Suprapubic skin (tissue), 4 donors: ENCODE measurements at regions not wholly inside any gene's neighbourhood (a gene's known extent, or its start where the extent isn't known, plus 50 kb on each side); places are given as distances from the start of the nearest gene placed in this dataset.

ENCODE experiments used
- DNase-seq, 2 donors: peaks; one replicate each; pipeline ENCODE4 v3.0.0-alpha.2; 2019; ENCODE audit warnings: low spot score in 2 of 2
- H3K27ac ChIP-seq: fragments of 200-600 bp; sonication (generic); one replicate; pipeline ENCODE4 v1.5.1; 2019
- H3K27me3 ChIP-seq: fragments of 200-600 bp; sonication (generic); one replicate; pipeline ENCODE4 v1.5.1; 2019
- H3K36me3 ChIP-seq: fragments of 200-600 bp; sonication (generic); one replicate; pipeline ENCODE4 v1.5.1; 2019
- H3K4me1 ChIP-seq: fragments of 200-600 bp; sonication (generic); one replicate; pipeline ENCODE4 v1.5.1; 2019
- H3K4me3 ChIP-seq: fragments of 200-600 bp; sonication (generic); one replicate; pipeline ENCODE4 v1.5.1; 2019; ENCODE audit warnings: mild to moderate bottlenecking
- H3K9me3 ChIP-seq: fragments of 200-600 bp; sonication (generic); one replicate; pipeline ENCODE4 v1.5.1; 2019
- CTCF ChIP-seq, 2 donors: fragments of 200-600 bp in 1 of 2; fragments of 450-650 bp in 1 of 2; sonication (generic) in 1 of 2; IDR thresholded peaks; one replicate each; pipeline ENCODE4 v1.5.1; 2016 to 2019; ENCODE audit warnings: antibody characterized with exemption in 2 of 2, mild to moderate bottlenecking in 1 of 2, moderate library complexity in 1 of 2
- EP300 ChIP-seq: sonication (generic); formaldehyde crosslinking; IDR thresholded peaks from one replicate; pipeline ENCODE4 v1.6.1; 2017; ENCODE audit warnings: antibody characterized with exemption
- POLR2A ChIP-seq, 2 donors: fragments of 450-650 bp; IDR thresholded peaks; one replicate each; pipeline ENCODE4 v1.6.1; 2017; ENCODE audit warnings: antibody characterized with exemption in 2 of 2, mild to moderate bottlenecking in 2 of 2, moderate library complexity in 2 of 2
- POLR2AphosphoS5 ChIP-seq, 3 donors: sonication (generic); formaldehyde crosslinking; IDR thresholded peaks; one replicate each; pipeline ENCODE4 v1.6.1; 2017; ENCODE audit warnings: antibody characterized with exemption in 3 of 3
- WGBS: methylation state at CpG from one replicate; pipeline ENCODE4 v1.1.5; 2018; 5-methylcytosine and 5-hydroxymethylcytosine counted together

GRCh38 chr4:136281889-136282288 lies 1250.4 kb downstream of the PCDH18 start:
- DNase-seq = no peak
- no peak for TF ChIP-seq POLR2A (IDR thresholded peaks at IDR 0.05)
- TF ChIP-seq EP300 = no peak
- TF ChIP-seq CTCF (IDR thresholded peaks at IDR 0.05) = no peak
- TF ChIP-seq POLR2AphosphoS5 (IDR thresholded peaks at IDR 0.05) = no peak
- 65% methylated on average over 1 of the region's 1 CpG for WGBS
- Histone ChIP-seq H3K9me3 (no peaks in the 10 kb centered on the region), H3K27me3 (no peaks in the 10 kb centered on the region), H3K27ac (no peak overlapping the region), H3K4me3 (no peak overlapping the region), H3K36me3 (no peaks in the 10 kb centered on the region), H3K4me1 (no peaks in the 10 kb centered on the region)

GRCh38 chr4:136281307-136281706 lies 1251.0 kb downstream of the PCDH18 start:
- Histone ChIP-seq H3K9me3 (no peaks in the 10 kb centered on the region), H3K36me3 (no peaks in the 10 kb centered on the region), H3K4me1 (no peaks in the 10 kb centered on the region), H3K4me3 (no peak overlapping the region), H3K27ac (no peak overlapping the region), H3K27me3 (no peaks in the 10 kb centered on the region)
- no peak for TF ChIP-seq CTCF (IDR thresholded peaks at IDR 0.05)
- TF ChIP-seq POLR2AphosphoS5 (IDR thresholded peaks at IDR 0.05) = no peak
- no peak for TF ChIP-seq POLR2A (IDR thresholded peaks at IDR 0.05)
- no peak for TF ChIP-seq EP300
- 66% methylated on average over 6 of the region's 6 CpGs for WGBS
- DNase-seq = no peak

GRCh38 chr4:136277741-136278140 lies 1254.6 kb downstream of the PCDH18 start:
- Histone ChIP-seq H3K27ac (no peak overlapping the region), H3K9me3 (no peaks in the 10 kb centered on the region), H3K4me3 (no peak overlapping the region), H3K36me3 (no peaks in the 10 kb centered on the region), H3K4me1 (no peaks in the 10 kb centered on the region), H3K27me3 (no peaks in the 10 kb centered on the region)
- WGBS = 18% methylated on average over 2 of the region's 2 CpGs
- TF ChIP-seq CTCF (IDR thresholded peaks at IDR 0.05) (no peak), POLR2A (IDR thresholded peaks at IDR 0.05) (no peak), EP300 (no peak), POLR2AphosphoS5 (IDR thresholded peaks at IDR 0.05) (no peak)
- DNase-seq = no peak

GRCh38 chr4:136246876-136247275 lies 1285.4 kb downstream of the PCDH18 start:
- Histone ChIP-seq H3K27me3 (no peaks in the 10 kb centered on the region), H3K27ac (no peak overlapping the region), H3K36me3 (no peaks in the 10 kb centered on the region), H3K9me3 (no peaks in the 10 kb centered on the region), H3K4me3 (no peak overlapping the region), H3K4me1 (no peaks in the 10 kb centered on the region)
- no peak for DNase-seq
- no peak for TF ChIP-seq POLR2AphosphoS5 (IDR thresholded peaks at IDR 0.05)
- no peak for TF ChIP-seq CTCF (IDR thresholded peaks at IDR 0.05)
- no peak for TF ChIP-seq POLR2A (IDR thresholded peaks at IDR 0.05)
- TF ChIP-seq EP300 = no peak
- WGBS = 47% methylated on average over 2 of the region's 2 CpGs

GRCh38 chr4:136241221-136241986 lies 1290.9 kb downstream of the PCDH18 start:
- no peak for DNase-seq
- no peaks in the 10 kb centered on the region for H3K27me3 ChIP-seq
- no peak overlapping the region for H3K4me3 ChIP-seq
- 66% methylated on average over 7 of the region's 7 CpGs for WGBS
- TF ChIP-seq EP300 (no peak), CTCF (IDR thresholded peaks at IDR 0.05) (no peak), POLR2A (IDR thresholded peaks at IDR 0.05) (no peak), POLR2AphosphoS5 (IDR thresholded peaks at IDR 0.05) (no peak)
- no peaks in the 10 kb centered on the region for H3K4me1 ChIP-seq
- H3K36me3 ChIP-seq = no peaks in the 10 kb centered on the region
- H3K9me3 ChIP-seq = peaks cover 3% of the 10 kb centered on the region
- no peak overlapping the region for H3K27ac ChIP-seq
